HepG2 (cell line): ENCODE measurements at regions not wholly inside any gene's neighbourhood (a gene's known extent, or its start where the extent isn't known, plus 50 kb on each side); places are given as distances from the start of the nearest gene placed in this dataset.

ENCODE experiments used
- BRD4 ChIP-seq: sonication (generic); formaldehyde crosslinking; IDR thresholded peaks from 2 replicates; pipeline ENCODE4 v1.4.0; 2020; ENCODE audit warnings: missing genetic modification reagents
- CBFB ChIP-seq: sonication (generic); formaldehyde crosslinking; IDR thresholded peaks from 2 replicates; pipeline ENCODE4 v1.4.0; 2020; ENCODE audit warnings: missing genetic modification reagents
- ELF1 ChIP-seq: sonication (generic); formaldehyde crosslinking; IDR thresholded peaks from 2 replicates; pipeline ENCODE4 v1.4.0; 2020; ENCODE audit warnings: missing genetic modification reagents
- ISX ChIP-seq: sonication (generic); formaldehyde crosslinking; conservative IDR thresholded peaks from 2 replicates; pipeline ENCODE4 v1.5.0; 2020; ENCODE audit warnings: missing genetic modification reagents
- NBN ChIP-seq: fragments of 450-650 bp; conservative IDR thresholded peaks from 2 replicates; pipeline ENCODE4 v1.6.1; 2017
- NFATC3 ChIP-seq: sonication (generic); formaldehyde crosslinking; IDR thresholded peaks from 2 replicates; pipeline ENCODE4 v1.5.1; 2020; ENCODE audit warnings: mild to moderate bottlenecking, missing genetic modification reagents
- RFX5 ChIP-seq: IDR thresholded peaks from 2 replicates; pipeline ENCODE4 v1.6.1; 2011; ENCODE audit warnings: low read depth, low read length, improper control_type of control experiment
- SIN3A ChIP-seq: IDR thresholded peaks from 2 replicates; pipeline ENCODE4 v1.6.1; 2011; ENCODE audit warnings: low read depth, mild to moderate bottlenecking, control low read depth, low read length, borderline replicate concordance
- ZIK1 ChIP-seq: sonication (generic); formaldehyde crosslinking; IDR thresholded peaks from 2 replicates; pipeline ENCODE4 v1.5.0; 2020; ENCODE audit warnings: mild to moderate bottlenecking, low read depth, missing genetic modification reagents, borderline replicate concordance
- ZNF292 ChIP-seq: sonication (generic); formaldehyde crosslinking; IDR thresholded peaks from 2 replicates; pipeline ENCODE4 v1.8.1; 2022; ENCODE audit warnings: mild to moderate bottlenecking, low read depth, missing genetic modification reagents, borderline replicate concordance
- ZNF557 ChIP-seq: sonication (generic); formaldehyde crosslinking; IDR thresholded peaks from 2 replicates; pipeline ENCODE4 v1.4.0; 2020; ENCODE audit warnings: missing genetic modification reagents
- TF ChIP-seq, protein P1 (sequence below): sonication (generic); formaldehyde crosslinking; IDR thresholded peaks from 2 replicates; pipeline ENCODE4 v1.5.0; 2020; ENCODE audit warnings: mild to moderate bottlenecking, missing genetic modification reagents, moderate library complexity

- TF ChIP-seq RFX5 (no peak), ISX (CRISPR knock-in tag) (no peak), NBN (no peak), BRD4 (CRISPR knock-in tag) (no peak), ZIK1 (CRISPR knock-in tag) (no peak), ZNF557 (no peak), NFATC3 (no peak), ZNF292 (CRISPR knock-in tag) (no peak), SIN3A (no peak), ELF1 (CRISPR knock-in tag) (no peak), CBFB (CRISPR knock-in tag) (no peak)
- TF ChIP-seq, protein P1, sequence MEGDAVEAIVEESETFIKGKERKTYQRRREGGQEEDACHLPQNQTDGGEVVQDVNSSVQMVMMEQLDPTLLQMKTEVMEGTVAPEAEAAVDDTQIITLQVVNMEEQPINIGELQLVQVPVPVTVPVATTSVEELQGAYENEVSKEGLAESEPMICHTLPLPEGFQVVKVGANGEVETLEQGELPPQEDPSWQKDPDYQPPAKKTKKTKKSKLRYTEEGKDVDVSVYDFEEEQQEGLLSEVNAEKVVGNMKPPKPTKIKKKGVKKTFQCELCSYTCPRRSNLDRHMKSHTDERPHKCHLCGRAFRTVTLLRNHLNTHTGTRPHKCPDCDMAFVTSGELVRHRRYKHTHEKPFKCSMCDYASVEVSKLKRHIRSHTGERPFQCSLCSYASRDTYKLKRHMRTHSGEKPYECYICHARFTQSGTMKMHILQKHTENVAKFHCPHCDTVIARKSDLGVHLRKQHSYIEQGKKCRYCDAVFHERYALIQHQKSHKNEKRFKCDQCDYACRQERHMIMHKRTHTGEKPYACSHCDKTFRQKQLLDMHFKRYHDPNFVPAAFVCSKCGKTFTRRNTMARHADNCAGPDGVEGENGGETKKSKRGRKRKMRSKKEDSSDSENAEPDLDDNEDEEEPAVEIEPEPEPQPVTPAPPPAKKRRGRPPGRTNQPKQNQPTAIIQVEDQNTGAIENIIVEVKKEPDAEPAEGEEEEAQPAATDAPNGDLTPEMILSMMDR = no peak
Measured at GRCh38 chr2:41933046-41933420, 114.8 kb upstream of the PKDCC start.
